SH-SY5Y (cell line): ENCODE measurements at regions not wholly inside any gene's neighbourhood (a gene's known extent, or its start where the extent isn't known, plus 50 kb on each side); places are given as distances from the start of the nearest gene placed in this dataset.

Experiments used
- GATA2 ChIP-seq: IDR thresholded peaks from 2 replicates; pipeline ENCODE4 v1.6.1; 2011; ENCODE audit warnings: mild to moderate bottlenecking, low read depth, low read length
- GATA3 ChIP-seq: IDR thresholded peaks from 2 replicates; pipeline ENCODE4 v1.6.1; 2011; ENCODE audit warnings: low read depth, mild to moderate bottlenecking, low read length, moderate library complexity

- TF ChIP-seq GATA2 (no peak), GATA3 (no peak)
Measured at GRCh38 chr4:56123051-56123450, 174.3 kb downstream of the CEP135 start.

DNA sequence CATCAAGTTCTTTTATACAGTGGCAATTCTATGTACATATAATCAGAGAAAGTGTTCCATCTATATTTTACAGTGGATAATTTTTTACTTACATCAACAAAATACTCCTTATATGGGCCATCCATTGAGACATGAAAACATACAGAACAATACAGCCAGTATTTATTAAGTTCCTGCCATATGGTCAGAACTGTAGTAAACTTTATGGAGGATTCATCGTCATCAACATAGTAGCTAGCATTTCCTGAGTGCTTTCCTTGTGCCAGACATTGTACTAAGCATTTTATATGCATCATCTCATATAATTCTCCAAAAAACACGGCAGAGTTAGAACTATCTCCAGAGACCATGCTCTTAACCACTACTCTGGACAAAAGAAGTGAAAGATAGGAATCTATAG is 170.1 kb downstream of the CEP135 start:
- no peak for TF ChIP-seq GATA3
- TF ChIP-seq GATA2 = no peak

GRCh38 chr4:56118055-56118454 is 169.3 kb downstream of the CEP135 start:
- TF ChIP-seq GATA2 = no peak; the same call in 1 of the 2 replicates
- TF ChIP-seq GATA3 = no peak

DNA sequence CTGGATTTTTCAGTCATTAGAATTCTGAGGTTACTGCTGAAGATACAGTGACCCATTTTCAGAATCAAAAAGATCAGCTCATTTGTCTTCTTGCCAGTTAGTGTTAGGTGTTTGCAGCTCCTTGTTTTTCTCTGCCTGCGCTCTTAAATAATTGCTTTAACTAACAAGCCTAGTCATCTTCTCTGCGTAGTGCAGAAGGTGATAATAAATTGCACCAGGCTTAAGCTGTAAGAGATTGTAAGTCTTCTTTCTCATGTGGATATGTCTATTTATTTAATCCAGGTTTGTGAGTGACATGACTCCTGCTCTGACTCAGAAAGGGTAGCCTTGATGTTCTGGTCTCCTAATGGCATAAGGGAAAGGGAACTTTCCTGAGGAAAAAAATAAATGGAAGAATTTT is 167.2 kb downstream of the CEP135 start:
- no peak for TF ChIP-seq GATA3
- no peak for TF ChIP-seq GATA2

DNA sequence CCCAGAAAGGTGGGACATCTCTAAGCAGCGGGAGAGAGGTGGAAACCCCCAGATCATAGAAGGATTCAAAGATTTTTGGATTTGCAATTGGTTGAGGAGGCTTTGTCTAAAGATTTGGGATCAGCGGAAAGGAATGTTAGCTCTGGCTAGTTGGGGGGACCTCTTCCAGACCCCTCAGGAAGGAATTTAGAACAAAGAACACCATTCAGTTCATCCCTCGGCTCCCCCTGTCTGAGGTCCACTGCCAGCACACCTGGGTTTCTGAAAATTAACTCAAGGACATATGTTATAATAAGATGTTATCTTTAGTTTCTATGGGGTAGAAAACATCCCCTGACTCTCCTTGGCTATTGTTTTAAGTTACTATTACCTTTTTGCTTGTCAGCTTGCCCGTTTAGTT is 163.6 kb downstream of the CEP135 start:
- TF ChIP-seq GATA3 (no peak), GATA2 (no peak; the same call in 1 of the 2 replicates)

DNA sequence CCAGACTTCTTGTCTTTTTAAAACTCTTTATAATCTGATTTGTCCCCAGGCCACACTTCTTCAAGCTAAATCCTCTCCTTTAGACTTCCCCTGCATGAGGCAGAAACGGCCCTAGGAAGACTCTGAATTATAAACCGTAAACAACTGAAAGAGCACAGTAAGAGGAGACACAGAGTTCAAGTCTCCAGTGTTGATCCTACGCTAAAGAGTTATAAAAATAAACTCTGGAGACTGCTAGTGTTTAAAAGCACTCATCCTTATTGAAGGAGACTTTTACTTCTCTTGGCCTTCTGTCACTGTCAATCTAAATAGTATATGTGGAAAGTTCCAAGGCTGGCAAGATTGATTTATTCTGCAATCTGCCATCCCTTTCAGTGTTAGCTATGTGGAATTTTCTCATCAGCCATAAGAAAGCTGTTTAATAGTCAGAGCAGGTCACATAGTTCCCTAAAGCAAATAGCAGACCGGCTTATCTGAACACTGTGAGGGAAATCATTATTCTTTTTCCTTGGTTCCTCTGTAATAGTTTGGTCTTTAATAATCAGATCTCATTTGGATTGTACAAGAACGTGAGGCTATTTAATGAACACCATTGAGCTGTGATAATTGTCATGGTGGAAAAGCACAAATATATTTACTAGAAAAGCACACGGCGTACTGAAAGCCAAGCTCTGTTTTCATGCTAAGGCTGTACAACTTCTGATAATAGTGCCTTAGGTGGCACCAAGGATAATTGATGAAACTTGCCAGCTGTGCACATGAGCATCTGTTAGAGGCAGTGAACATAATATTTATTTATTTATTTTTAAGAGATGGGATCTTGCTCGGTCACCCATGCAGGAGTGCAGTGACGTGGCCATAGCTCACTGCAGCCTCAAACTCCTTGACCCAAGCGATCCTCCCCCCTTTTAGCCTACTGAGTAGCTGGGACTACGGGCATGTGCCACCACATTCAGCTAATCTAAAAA is 157.7 kb downstream of the CEP135 start:
- TF ChIP-seq GATA2 (no peak), GATA3 (no peak)

GRCh38 chr4:56104188-56104587 is 155.4 kb downstream of the CEP135 start:
- no peak for TF ChIP-seq GATA2
- no peak for TF ChIP-seq GATA3

GRCh38 chr4:56102601-56103000 is 153.9 kb downstream of the CEP135 start:
- TF ChIP-seq GATA3 (no peak), GATA2 (no peak)

- TF ChIP-seq GATA2 (no peak), GATA3 (no peak)
Measured at GRCh38 chr4:56099378-56099786, 150.6 kb downstream of the CEP135 start.

- TF ChIP-seq GATA3 = no peak
- TF ChIP-seq GATA2 = no peak
Measured at GRCh38 chr4:56093576-56093975, 144.8 kb downstream of the CEP135 start.

- no peak for TF ChIP-seq GATA2
- no peak for TF ChIP-seq GATA3
Measured at GRCh38 chr4:56092540-56092939, 143.8 kb downstream of the CEP135 start.

DNA sequence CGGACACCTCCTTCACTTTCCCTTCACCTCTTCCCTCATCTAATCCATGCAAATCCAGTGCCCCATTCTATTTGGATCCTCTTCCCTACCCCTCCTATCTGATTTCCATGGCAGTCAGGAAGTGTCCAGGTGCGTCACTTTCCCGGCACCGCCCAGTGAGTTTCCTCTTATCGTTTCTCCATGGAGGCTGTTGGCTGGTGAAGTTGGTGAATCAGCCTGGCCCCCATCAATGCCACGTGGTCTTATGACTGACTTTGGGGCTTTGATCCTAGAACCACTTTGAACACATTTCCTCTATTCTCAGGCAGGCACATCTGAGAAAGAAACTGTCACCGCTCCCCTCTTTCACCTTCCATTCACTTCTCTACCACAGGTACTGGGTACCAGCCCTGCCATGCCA is 137.8 kb downstream of the CEP135 start:
- TF ChIP-seq GATA3 (no peak), GATA2 (no peak)

GRCh38 chr4:56086073-56086541 is 137.4 kb downstream of the CEP135 start:
- TF ChIP-seq GATA3 (no peak), GATA2 (no peak)

DNA sequence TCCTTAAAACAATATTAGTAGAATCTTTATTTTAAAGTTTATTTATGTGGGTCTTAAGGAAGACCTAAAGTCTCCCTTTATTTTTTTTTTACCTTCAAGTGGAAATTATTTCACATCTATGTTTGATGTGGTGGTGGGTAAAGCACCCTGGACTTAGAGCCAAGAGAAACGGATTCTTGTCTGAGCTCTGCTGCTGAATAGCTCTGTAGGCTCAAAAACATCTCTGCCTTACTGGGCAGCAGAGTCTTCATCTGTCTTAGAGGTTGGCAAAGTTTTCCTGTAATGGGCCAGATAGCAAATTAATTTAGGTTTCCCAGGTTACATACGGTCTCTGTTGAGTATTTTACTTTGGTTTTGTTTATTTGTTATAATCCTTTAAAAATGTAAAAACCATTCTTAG is 136.5 kb downstream of the CEP135 start:
- no peak for TF ChIP-seq GATA3
- no peak for TF ChIP-seq GATA2

DNA sequence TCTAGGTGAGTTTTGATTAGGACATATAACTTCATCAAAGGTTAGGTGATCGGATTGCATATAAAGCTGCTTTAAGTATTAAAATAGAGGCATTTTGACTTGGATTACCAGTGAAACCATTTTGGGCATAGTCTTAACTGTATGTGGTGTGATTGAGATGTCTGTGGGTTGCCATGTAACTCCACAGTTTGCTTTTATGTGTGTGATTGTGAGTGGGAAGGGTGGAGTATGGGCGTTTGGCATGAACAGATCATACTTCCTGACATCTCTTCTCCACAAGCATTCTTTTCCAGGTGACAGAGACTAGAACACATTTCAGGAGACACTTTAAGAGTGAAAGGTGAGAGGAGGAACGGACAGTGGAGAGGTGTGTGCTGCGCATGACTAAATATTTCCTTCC is 136.1 kb downstream of the CEP135 start:
- TF ChIP-seq GATA3 (no peak), GATA2 (no peak)
